SK-N-MC (cell line): ENCODE measurements at regions not wholly inside any gene's neighbourhood (a gene's known extent, or its start where the extent isn't known, plus 50 kb on each side); places are given as distances from the start of the nearest gene placed in this dataset.

ENCODE experiments used
- DNase-seq: peaks from one replicate; pipeline ENCODE4 v3.0.0-alpha.2; 2011; ENCODE audit warnings: low read depth, low spot score
- H3K27ac ChIP-seq: fragments of 200-600 bp; sonication (generic); 2 replicates; pipeline ENCODE4 v1.5.1; 2016; ENCODE audit warnings: mixed run types
- H3K36me3 ChIP-seq: fragments of 200-600 bp; sonication (generic); 2 replicates; pipeline ENCODE4 v1.6.1; 2017; ENCODE audit warnings: antibody characterized with exemption, low read length, mixed read lengths; ENCODE audit not compliant: insufficient read depth
- H3K4me3 ChIP-seq: fragments of 200-600 bp; sonication (generic); 2 replicates; pipeline ENCODE4 v1.5.1; 2016
- H3K9ac ChIP-seq: fragments of 200-600 bp; sonication (generic); 2 replicates; pipeline ENCODE4 v1.8.0; 2017; ENCODE audit warnings: mixed run types, mixed read lengths; ENCODE audit not compliant: insufficient read length
- H3K9me3 ChIP-seq: fragments of 200-600 bp; sonication (generic); 2 replicates; pipeline ENCODE4 v1.6.1; 2017; ENCODE audit warnings: low read depth, mild to moderate bottlenecking, antibody characterized with exemption, low read length, moderate library complexity, mixed read lengths
- EZH2 ChIP-seq: fragments of 200-600 bp; sonication (generic); IDR thresholded peaks from one replicate; pipeline ENCODE4 v1.6.1; 2017; ENCODE audit warnings: antibody characterized with exemption
- FOXP2 ChIP-seq: optimal IDR thresholded peaks from 2 replicates; pipeline ENCODE3; 2011; ENCODE audit warnings: mild to moderate bottlenecking, moderate library complexity; ENCODE audit not compliant: insufficient read depth; ENCODE audit errors: extremely low read length, control extremely low read depth
- POLR2AphosphoS5 ChIP-seq: IDR thresholded peaks from 2 replicates; pipeline ENCODE4 v1.6.1; 2012; ENCODE audit warnings: mild to moderate bottlenecking, low read depth, low read length, borderline replicate concordance

DNA sequence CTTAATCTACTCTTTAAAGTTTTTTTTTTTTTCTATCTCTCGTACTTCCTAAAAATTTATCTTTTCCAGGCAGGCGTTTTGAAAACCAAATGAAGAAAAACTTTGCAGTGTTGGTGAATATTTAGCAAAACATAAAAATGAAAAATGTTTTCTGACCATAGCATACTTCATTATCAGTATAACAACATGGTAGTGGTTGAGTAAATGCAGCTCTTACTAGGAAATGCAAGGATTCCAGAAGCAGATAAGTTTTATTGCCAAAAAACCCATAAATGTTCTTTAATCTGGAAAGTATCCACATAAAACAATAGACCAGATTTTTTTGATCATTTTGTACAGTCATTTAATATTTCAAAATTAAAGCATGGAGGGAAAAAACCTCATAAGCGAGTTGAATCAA, 136.9 kb upstream of the GUCY1A1 start:
- Histone ChIP-seq H3K9me3 (no peaks in the 10 kb centered on the region), H3K4me3 (no peak overlapping the region), H3K27ac (no peak overlapping the region), H3K36me3 (no peaks in the 10 kb centered on the region), H3K9ac (no peak overlapping the region)
- DNase-seq, result no peak
- no peak for TF ChIP-seq EZH2
- no peak for TF ChIP-seq POLR2AphosphoS5
- no peak for TF ChIP-seq FOXP2

DNA sequence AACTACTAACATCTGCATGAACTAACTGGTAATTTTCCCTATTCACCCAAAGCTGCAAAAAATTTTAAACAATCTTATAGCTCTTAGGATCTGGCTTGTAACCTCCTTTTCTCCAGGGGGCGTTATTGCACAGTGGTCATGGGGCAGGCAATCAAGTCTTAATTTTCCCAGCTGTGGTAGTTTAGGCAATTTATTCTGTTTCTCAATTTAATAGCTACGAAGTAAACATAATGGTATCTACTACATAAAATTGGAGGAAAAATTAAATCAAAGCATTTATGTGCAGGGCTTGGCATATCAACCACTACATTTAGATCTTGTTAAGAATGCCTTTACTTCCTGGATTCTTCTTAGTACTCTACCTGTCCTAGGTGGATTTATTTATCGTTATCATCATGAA, 137.4 kb upstream of the GUCY1A1 start:
- no peak for TF ChIP-seq FOXP2
- TF ChIP-seq POLR2AphosphoS5, result no peak
- no peak for TF ChIP-seq EZH2
- no peak overlapping the region for H3K27ac ChIP-seq
- DNase-seq, result no peak

DNA sequence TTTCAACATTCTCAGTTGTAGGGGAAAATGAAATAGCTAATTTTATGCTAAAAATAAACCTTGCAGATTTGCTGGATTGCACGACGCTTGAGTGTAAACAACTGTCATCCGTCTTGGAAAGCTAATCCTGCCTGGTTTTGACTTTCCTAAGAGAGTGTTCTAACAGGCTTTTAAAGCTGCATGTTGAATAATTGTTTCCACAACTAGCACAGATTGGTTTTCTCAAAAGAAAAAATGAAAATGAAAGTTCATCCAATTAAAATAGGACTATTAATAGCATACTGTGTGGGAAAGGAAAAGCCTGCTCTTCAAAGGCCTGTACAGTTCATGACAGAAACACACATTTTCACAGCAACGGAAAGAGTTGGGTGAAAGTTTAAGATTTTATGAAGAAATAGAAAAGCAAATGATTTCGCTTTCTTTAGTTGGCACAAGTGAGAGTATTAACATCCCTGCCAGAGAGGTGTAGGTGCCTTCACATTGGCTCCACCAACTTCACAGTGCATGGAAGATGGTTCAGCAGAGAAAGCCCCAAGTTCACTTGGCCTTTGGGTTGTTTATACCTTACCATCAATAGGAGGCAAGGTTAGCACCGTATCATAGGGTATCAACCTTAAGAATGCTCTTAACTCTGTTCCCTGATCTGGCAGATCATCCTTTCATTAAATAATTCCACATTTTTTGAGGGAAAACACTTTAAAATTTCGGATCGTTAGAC, 140.0 kb upstream of the GUCY1A1 start:
- H3K9ac ChIP-seq, result no peak overlapping the region
- no peak for TF ChIP-seq EZH2
- no peak for TF ChIP-seq FOXP2
- TF ChIP-seq POLR2AphosphoS5, result no peak

More for the DNA sequence above, 137.4 kb upstream of the GUCY1A1 start:
- H3K9ac ChIP-seq, result no peak overlapping the region
- no peaks in the 10 kb centered on the region for H3K9me3 ChIP-seq
- no peak overlapping the region for H3K4me3 ChIP-seq
- H3K36me3 ChIP-seq, result no peaks in the 10 kb centered on the region

DNA sequence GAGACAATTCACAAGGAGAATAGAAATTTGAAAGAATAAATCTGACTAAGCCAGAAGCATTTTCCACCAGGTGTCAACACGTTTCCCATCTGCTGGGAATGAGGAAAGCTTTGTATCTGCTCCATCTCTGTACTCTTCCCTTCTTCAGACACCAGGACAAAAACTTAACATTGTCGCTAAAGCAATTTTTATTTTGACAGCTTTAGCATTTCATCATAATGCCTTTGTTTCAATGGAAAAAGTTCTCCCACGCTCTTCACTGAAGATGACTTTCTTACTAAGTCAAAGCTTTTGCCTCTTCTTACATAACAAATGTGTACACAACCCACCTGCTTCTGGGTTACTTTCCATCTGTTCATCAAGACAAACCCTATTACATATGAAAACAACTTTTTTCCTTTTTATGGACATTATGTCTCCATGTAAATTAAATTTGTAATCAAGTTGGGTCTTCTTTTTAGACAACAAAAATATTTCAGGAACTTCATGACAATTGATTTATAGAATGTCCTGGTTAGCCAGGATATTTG, 141.7 kb upstream of the GUCY1A1 start:
- DNase-seq, result no peak
- Histone ChIP-seq H3K9ac (no peak overlapping the region), H3K9me3 (peaks cover 5% of the 10 kb centered on the region; the same call in 1 of the 2 replicates), H3K36me3 (no peaks in the 10 kb centered on the region), H3K27ac (no peak overlapping the region), H3K4me3 (no peak overlapping the region)
- TF ChIP-seq FOXP2 (no peak), EZH2 (no peak), POLR2AphosphoS5 (no peak)

More for the DNA sequence above, 140.0 kb upstream of the GUCY1A1 start:
- Histone ChIP-seq H3K9me3 (0 out of 2 replicates have a peak, but pooled peaks cover 2% of the 10 kb centered on the region), H3K4me3 (no peak overlapping the region), H3K27ac (no peak overlapping the region), H3K36me3 (no peaks in the 10 kb centered on the region)
- no peak for DNase-seq

DNA sequence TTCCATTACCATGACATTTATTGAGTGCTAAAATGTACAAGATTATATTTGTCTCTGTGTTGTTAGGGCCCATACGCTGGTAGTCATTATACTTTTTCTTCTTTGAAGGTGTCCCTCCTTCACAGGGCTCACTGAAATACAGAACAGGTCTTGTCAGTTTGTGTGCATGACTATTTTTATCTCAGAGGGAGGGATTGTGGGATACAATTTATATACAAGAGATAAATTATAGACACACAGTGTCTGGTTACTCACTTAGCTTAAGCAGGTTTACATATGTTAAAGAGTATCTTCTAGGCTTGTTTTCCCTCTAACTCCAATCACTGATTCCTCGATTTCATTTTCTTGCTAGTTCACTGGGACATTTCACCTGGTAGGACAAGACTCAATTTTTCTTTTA, 143.3 kb upstream of the GUCY1A1 start:
- H3K27ac ChIP-seq, result no peak overlapping the region
- no peak for DNase-seq
- TF ChIP-seq POLR2AphosphoS5 (no peak), FOXP2 (no peak), EZH2 (no peak)
- H3K36me3 ChIP-seq, result no peaks in the 10 kb centered on the region
- peaks cover 5% of the 10 kb centered on the region; the same call in 1 of the 2 replicates for H3K9me3 ChIP-seq
- no peak overlapping the region for H3K4me3 ChIP-seq
- H3K9ac ChIP-seq, result no peak overlapping the region

DNA sequence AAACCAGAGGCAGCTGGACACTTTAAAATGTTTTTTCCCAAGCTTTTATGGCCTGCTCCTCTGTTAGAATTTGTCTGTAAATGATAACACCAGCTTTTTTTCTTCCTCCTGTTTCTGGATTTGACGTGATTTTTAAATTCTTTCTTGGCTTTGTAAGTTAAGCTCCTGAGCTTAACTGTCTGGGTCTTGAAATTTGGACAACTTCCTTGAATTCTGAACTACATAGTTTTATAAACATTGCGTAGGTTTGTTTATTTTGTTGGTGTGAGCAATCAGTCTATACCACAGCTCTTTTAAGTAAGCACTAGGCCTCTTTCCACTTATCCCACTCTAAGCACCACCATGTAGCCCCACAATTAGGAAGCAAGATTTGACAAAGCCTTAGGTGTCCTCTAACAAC, 144.4 kb upstream of the GUCY1A1 start:
- H3K27ac ChIP-seq, result no peak overlapping the region
- no peaks in the 10 kb centered on the region for H3K36me3 ChIP-seq
- DNase-seq, result no peak
- H3K9ac ChIP-seq, result no peak overlapping the region
- H3K4me3 ChIP-seq, result no peak overlapping the region
- peaks cover 5% of the 10 kb centered on the region; the same call in 1 of the 2 replicates for H3K9me3 ChIP-seq
- TF ChIP-seq POLR2AphosphoS5 (no peak), EZH2 (no peak), FOXP2 (no peak)

DNA sequence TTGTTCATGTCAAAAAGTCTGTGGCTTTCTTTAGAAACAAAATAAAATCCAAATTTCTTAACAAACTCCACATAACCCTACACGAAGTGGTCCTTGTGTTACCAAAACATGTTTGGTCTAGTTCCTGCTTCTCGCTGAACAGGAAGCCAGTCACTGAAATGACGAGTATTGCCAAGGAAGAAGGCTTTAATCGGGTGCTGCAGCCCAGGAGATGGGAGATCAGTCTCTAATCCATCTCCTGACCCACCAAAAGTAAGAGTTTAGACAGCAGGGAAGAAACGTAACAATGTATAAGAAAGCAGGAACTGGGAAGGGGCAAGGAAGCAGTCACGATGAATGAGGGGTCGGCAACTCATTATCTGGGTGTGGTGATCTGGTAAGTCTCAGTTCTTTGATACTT, 144.6 kb upstream of the MAP9 start:
- TF ChIP-seq EZH2 (no peak), FOXP2 (no peak), POLR2AphosphoS5 (no peak)
- H3K27ac ChIP-seq, result no peak overlapping the region
- H3K9ac ChIP-seq, result no peak overlapping the region
- peaks cover 5% of the 10 kb centered on the region; the same call in 1 of the 2 replicates for H3K9me3 ChIP-seq
- no peak for DNase-seq
- no peaks in the 10 kb centered on the region for H3K36me3 ChIP-seq
- H3K4me3 ChIP-seq, result no peak overlapping the region

DNA sequence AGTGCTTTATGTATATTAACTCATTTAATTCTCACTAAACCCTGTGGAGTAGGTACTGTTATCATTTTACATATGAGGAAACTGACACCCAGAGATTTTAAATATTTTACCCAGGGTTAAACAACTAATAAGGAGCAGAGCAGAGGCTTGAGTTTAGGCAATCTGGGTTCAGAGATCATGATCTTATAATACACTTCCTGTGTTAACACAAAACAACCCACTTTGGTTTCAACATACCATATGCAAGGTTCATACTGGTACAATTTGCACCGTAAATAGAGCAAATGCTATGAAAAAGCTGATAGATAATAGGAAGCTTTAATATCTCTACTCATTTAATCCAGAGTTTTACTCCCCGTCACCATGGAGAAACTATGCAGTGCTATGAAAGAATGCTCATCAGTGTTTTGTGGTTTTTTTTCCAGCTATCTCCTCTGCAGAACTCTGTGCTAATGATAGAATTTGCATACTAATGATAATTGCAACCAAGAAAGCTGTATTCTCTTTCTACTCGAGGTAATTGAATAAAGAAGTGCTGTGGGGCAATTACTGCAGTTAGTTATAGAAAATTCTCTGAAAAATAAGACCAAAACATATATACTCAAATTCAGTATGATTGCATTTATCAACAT, 138.8 kb upstream of the MAP9 start:
- DNase-seq, result no peak
- Histone ChIP-seq H3K27ac (no peak overlapping the region), H3K4me3 (no peak overlapping the region), H3K36me3 (no peaks in the 10 kb centered on the region), H3K9me3 (no peaks in the 10 kb centered on the region), H3K9ac (no peak overlapping the region)
- TF ChIP-seq POLR2AphosphoS5 (no peak), EZH2 (no peak), FOXP2 (no peak)
